ENCODE measurements at regions not wholly inside any gene's neighbourhood (a gene's known extent, or its start where the extent isn't known, plus 50 kb on each side); places are given as distances from the start of the nearest gene placed in this dataset.

- TF ChIP-seq AR (CRISPR knock-in tag; IDR thresholded peaks at IDR 0.05) (no peak), STAT6 (CRISPR knock-in tag; conservative IDR thresholded peaks at IDR 0.05; ENCODE audit: low read depth) (no peak)
Observed at GRCh38 chr2:155947069-155947468, 385.5 kb downstream of the NR4A2 start (continued).

GRCh38 chr2:155944218-155944617 is 388.3 kb downstream of the NR4A2 start:
- H3K9me3 Mint-ChIP-seq = peaks cover 22% of the 10 kb centered on the region
- H3K36me3 Mint-ChIP-seq = 0 out of 2 replicates have a peak, but pooled peaks cover 9% of the 10 kb centered on the region
- ChIA-PET CTCF (no interaction called here), POLR2A (no interaction called here)
- peaks cover 4% of the 10 kb centered on the region; the same call in 1 of the 2 replicates for H3K4me1 Mint-ChIP-seq
- H3K27ac Mint-ChIP-seq = no peak overlapping the region
- DNase-seq (ENCODE audit: low spot score) (no peak), ATAC-seq (no peak)
- H3K27me3 Mint-ChIP-seq (ENCODE audit: low read depth) = no peaks in the 10 kb centered on the region; the same call in 1 of the 2 replicates
- no peak overlapping the region for H3K4me3 Mint-ChIP-seq
- no peak for TF ChIP-seq ZNF532 (CRISPR knock-in tag; IDR thresholded peaks at IDR 0.05; ENCODE audit: borderline replicate concordance)
- TF ChIP-seq MAX (CRISPR knock-in tag; IDR thresholded peaks at IDR 0.05) = no peak
- no peak for TF ChIP-seq ZNF423 (CRISPR knock-in tag; IDR thresholded peaks at IDR 0.05)
- no peak for TF ChIP-seq ZNF219 (CRISPR knock-in tag; IDR thresholded peaks at IDR 0.05; ENCODE audit: borderline replicate concordance)
- no peak for TF ChIP-seq ZNF317 (CRISPR knock-in tag; IDR thresholded peaks at IDR 0.05; ENCODE audit: borderline replicate concordance, low read depth)
- no peak for TF ChIP-seq ATF3 (CRISPR knock-in tag; conservative IDR thresholded peaks at IDR 0.05)
- TF ChIP-seq ZNF232 (CRISPR knock-in tag; IDR thresholded peaks at IDR 0.05) = no peak
- TF ChIP-seq CREB1 (CRISPR knock-in tag; IDR thresholded peaks at IDR 0.05) = no peak
- no peak for TF ChIP-seq FOXP1 (CRISPR knock-in tag; IDR thresholded peaks at IDR 0.05; ENCODE audit: borderline replicate concordance)
- TF ChIP-seq JAZF1 (CRISPR knock-in tag; IDR thresholded peaks at IDR 0.05) = no peak
- no peak for TF ChIP-seq CTCF (IDR thresholded peaks at IDR 0.05)
- TF ChIP-seq NFE2L1 (CRISPR knock-in tag; IDR thresholded peaks at IDR 0.05) = no peak
- no peak for TF ChIP-seq CREM (CRISPR knock-in tag; IDR thresholded peaks at IDR 0.05)
- TF ChIP-seq GRHL2 (CRISPR knock-in tag; IDR thresholded peaks at IDR 0.05; ENCODE audit: insufficient replicate concordance, severe bottlenecking) = no peak
- no peak for TF ChIP-seq ZNF671 (CRISPR knock-in tag; IDR thresholded peaks at IDR 0.05)
- TF ChIP-seq IRF2 (CRISPR knock-in tag; IDR thresholded peaks at IDR 0.05; ENCODE audit: borderline replicate concordance, low read depth) = no peak
- no peak for TF ChIP-seq NR1H2 (CRISPR knock-in tag; IDR thresholded peaks at IDR 0.05)
- TF ChIP-seq KAT7 (CRISPR knock-in tag; IDR thresholded peaks at IDR 0.05; ENCODE audit: borderline replicate concordance) = no peak
